NCI-H2227 (cell line): ENCODE measurements at regions not wholly inside any gene's neighbourhood (a gene's known extent, or its start where the extent isn't known, plus 50 kb on each side); places are given as distances from the start of the nearest gene placed in this dataset.

Source experiments
- DNase-seq: peaks from one replicate; lab custom pipeline; 2025; ENCODE audit not compliant: unreplicated experiment; lab: John Stamatoyannopoulos, UW

DNA sequence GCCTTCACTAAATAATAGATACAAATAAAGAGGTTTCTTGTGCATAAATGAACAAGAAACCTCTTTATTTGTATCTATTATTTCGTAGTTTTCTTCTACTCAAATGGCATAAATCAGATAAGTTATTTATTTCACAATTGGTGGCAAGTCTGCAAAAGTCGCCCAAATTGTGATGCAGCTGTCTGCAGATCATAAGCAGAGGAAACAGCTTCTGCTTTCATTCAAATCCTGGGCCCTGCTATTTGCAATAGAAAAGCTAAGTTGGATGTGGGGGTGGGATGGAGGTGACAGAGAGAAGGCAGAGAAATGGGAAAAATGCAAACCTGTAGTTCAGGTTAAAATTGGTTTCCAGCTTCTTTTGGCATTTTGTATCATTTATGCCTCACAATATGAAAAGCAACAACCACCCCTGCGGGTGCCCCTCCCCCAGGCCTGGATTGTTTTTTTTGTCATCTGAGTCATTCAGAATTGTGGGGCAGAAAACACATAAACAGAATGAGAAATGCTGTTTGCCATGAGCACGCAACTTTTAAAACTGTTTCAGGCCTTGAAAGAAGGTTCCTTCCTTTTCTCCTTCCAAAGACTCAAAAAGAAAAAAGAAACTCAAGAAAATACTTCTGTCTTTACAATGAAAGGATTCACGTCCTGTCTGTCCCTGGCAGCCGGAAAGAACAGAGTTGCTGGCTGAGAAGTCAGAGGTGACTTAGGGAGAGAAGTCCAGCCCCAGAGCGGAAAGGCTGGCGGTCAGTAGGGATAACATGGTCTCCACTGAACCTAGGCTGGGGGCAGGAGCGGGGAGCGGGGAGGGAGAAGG, 132.9 kb downstream of the BAMBI start:
- DNase-seq = no peak

DNA sequence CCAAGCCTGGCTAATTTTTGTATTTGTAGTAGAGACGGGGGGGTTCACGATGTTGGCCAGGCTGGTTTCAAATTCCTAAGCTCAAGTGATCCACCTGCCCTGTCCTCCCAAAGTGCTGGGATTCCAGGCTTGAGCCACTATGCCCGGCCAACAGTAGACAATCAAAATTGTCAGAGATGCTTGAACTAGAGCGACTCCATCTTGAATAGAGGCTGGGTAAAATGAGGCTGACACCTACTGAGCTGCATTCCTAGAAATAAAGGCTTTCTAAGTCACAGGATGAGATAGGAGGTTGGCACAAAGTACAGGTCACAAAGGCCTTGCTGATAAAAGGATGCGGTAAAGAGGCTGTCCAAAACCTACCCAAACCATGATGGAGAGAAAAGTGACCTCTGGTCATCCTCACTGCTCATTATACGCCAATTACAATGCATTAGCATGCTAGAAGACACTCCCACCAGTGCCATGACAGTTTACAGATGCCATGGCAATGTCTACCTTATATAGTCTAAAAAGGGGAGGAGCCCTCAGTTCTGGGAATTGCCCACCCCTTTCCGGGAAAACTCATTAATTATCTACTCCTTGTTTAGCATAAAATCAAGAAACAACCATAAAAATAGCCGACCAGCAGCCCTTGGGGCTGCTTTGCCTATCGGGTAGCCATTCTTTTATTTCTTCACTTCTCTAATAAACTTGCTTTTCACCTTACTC, 134.5 kb downstream of the BAMBI start:
- no peak for DNase-seq

DNA sequence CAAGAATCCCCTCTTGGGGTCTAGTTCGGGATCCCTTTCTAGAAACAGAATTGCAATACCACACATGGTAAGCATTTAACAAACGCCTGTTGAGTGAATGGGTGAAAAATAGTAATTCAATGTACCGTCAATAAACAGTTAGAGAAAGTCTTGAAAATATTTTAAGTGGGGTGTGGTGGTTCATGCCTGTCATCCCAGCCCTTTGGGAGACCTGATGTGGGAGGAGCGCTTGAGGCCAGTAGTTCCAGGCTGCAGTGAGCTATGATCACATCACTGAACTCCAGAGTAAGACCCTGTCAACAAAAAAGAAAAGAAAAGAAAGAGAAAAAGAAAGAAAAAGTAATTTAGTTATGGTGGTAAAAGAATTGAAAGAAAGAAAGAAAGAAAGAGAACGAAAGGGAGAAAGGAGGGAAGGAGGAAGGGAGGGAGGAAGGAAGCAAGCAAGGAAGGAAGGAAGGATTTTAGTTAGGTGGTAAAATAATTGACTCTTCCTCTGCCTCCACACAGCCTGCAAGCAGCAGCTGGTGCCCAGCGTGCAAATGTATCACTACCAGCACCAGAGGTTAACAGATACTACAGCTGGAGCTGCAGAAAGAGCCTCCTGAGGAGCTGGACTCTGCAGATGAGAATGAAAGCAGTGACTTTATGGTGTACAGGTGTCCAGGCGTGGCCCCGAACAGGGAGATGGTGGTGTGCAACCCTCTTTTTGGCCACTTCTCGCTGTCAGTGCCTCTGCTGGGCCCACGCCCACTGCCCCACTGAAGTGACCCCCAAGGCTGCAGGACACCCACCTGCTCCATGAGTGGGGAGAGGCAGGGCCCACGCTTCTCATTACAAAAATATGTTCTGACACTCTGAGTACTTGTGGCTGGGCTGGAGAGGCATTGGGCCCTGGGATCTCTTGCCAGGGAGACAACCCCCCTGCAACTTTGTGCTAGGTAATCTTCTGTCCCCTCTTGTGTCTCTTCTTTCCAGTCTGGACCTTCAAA, 135.4 kb downstream of the BAMBI start:
- no peak for DNase-seq

DNA sequence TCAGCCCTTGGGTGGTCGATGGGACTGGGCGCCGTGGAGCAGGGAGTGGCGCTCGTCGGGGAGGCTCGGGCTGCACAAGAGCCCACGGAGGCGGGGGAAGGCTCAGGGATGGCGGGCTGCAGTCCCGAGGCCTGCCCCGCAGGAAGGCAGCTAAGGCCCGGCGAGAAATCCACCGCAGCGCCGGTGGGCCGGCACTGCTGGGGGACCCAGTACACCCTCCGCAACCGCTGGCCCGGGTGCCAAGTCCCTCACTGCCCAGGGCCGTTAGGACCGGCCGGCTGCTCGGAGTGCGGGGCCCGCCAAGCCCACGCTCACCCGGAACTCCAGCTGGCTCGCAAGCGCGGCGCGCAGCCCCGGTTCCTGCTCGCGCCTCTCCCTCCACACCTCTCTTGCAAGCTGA, 138.4 kb downstream of the BAMBI start:
- DNase-seq = no peak

DNA sequence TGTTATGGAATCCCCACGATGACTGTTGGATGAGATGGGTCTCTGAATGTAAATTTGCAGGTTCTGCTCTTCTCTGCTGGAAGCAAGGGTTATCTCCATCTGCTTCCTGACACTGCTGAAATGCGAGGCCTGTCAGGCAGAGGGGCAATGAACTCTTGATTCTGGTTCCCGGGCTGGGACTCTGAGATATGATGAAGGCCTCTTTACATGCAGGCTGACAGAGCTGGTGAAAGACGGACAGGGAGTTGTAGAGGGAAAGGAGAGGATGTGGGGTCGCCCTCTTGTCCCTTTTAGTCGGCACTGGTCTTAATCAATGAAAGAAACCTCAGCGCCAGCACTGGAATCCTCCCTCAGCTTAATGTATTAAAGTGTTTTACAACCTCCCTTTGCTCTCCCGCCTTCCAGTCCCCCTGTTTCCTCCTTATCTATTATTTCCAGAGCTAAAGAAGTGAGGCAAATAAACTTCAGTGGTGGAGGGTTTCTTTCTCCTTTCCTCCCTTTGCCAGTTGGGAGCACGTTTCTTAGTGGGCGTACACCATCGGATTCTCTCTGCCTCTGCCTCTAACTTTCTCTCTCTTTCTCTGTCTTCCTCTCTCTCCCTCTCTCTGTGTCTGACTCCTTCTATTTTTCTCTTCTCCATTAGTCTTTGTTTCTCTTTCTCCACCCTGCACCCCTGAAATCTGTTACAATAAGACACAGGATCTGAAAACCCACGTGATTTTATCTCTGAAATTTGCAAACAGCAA, 145.6 kb downstream of the BAMBI start:
- DNase-seq = no peak

DNA sequence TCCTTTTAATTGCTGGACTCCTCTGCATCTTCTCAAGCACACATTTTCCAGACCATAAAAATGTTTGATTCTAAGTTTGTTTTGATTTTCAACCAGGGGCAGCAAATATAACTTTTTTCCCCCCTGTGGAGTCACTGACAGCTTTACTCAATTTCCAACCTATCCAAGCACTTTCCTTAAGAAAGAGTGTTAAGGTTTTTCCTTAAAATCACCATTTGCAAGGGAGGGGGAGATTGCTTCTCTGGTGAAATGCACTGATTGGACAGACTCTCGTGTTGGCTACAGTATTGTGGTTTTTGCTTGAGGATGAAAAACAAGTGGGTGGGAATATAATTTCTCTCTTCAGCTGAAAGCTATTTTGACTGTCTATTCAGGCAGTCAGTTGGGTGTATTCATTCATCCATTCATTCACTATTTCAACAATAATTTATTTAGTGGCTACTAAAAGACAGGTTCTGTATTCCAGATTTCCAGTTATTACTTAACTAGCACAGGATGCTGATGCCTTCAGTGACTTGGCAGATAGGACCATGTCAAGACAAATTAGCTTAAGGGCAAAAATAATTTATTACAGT, 146.3 kb downstream of the BAMBI start:
- no peak for DNase-seq

DNA sequence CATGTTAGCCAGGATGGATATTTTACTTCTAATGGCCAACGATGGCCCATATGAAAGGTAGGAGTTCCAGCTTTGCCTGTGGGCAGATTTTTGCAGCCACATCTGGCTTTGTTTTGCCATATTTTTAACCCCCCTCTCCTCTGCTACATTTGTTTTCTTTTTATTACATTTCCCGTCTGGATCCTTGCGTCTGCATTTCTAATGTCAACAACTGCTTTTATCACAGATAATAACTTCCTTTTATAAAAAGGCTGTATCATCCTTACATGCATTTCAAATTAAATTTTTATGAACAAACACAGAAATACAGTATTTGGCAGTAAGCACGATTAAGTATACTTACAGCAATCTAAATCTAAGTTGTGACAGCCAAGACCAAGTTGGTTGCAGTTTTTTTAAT, 156.0 kb downstream of the BAMBI start:
- DNase-seq = no peak

DNA sequence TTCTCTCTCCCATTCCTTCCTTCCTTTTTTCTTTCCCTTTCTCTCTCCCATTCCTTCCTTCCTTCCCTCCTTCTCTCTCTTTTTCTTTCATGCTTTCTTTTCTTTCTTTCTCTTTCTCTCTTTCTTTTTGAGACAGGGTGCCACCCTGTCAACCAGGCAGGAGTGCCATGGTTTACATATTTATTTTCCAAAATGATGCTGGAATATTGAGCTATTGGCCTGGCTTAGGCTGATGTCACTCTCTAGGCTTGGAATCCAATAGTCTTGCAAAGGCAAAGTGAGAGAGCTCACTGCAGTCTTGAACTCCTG, 159.1 kb downstream of the BAMBI start:
- DNase-seq = no peak

DNA sequence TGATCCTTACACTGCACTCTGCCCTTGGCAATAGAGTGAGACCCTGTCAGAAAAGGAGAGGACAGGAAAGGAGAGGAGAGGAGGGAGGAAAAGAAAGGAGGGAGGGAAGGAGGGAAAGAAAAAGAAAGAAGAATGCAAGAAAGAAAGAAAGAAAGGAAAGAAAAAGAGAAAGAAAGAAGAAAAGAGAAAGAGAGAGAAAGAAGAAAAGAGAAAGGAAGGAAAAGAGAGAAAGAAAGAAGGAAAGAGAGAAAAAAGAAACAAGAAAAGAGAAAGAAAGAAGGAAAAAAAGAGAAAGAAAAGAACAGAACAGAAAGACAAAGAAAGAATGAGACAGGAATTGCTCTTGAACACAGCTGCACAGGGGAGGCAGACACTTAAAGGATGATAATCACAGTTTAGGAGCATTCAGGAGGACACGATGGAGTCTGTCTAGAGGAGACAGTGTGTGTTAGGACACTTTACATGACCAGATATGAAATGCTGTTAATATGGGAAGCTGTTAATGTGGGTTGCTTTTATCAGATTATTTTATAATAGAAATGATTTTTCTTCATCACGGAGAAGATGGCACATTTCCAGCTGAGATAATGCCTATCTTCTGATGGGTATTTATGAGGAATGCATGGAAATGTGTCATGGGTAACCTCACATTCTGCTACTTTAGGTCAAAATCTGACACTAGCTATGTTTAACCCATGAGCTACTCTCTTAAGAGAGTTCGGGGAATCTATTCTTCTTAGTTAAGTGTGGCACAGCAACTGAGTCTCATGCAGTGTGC, 160.5 kb downstream of the BAMBI start:
- no peak for DNase-seq

DNA sequence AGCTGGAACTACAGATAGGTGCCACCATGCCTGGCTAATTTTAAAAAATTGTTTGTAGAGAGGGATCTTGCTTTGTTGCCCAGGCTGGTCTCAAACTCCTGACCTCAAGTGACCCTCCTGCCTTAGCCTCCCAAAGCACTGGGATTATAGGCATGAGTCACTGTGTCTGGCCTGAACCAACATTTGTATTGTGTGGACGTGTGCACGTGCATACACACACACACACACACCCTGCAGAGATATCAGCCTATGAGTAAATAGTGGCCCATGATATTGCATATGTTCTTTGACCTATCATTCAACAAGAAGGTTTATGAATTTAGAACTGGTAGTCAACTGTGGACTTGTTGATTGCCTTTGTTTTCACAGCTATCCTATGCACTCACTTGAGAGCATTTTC, 161.6 kb downstream of the BAMBI start:
- DNase-seq = no peak

DNA sequence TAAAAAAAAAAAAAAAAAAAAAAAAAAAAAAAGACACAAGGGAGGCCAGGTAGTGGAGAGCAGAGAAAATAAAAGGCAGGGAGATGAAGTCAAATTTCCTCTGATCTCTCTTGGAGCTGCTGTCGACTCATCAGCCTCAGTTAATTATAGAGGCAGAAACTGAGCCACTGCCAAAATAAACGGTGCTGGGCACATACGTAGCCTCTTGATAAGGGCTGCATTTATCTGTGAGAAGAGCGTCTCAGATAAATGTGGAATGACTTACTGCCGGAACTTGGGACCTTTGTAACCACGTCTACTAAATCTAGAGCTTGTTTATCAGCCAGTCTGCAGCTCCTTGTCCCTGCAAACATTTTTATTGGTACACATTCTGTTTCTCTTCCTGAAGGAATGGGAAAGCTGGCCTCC, 162.3 kb downstream of the BAMBI start:
- no peak for DNase-seq

DNA sequence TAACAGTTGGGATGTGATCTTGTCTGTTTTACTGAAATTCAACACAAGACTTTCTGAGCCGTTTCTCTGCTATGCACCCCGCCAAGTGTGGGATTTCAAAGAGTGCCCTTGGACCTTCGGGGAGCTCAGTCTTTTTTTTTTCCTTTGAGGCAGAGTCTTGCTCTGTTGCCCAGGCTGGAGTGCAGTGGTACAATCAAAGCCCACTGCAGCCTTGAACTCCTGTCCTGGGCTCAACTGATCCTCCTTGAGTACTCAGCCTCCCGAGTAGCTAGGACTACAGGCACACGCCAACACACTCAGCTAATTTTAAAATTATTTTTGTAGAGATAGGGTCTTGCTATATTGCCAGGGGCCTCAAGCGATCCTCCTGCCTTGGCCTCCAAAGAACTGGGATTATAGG, 162.9 kb downstream of the BAMBI start:
- DNase-seq = no peak

DNA sequence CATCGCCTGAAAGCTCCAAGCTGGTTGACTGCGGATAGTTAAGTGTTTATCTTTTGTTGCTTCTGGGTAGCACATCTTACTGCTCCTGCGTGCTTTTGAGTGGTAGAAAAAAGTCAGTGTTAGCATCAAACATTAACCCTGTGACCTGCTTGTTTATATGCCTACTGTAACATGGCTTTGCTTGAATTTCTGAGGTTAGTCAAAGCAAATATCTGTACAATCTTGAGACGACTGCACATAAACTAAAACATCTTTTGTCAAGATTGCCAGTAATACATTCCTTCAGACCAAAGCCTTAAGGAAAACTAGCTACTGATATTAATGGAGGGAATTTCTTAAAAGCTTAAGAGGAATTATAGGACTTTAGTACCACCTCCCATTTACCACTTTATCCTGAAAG, 163.7 kb downstream of the BAMBI start:
- no peak for DNase-seq

DNA sequence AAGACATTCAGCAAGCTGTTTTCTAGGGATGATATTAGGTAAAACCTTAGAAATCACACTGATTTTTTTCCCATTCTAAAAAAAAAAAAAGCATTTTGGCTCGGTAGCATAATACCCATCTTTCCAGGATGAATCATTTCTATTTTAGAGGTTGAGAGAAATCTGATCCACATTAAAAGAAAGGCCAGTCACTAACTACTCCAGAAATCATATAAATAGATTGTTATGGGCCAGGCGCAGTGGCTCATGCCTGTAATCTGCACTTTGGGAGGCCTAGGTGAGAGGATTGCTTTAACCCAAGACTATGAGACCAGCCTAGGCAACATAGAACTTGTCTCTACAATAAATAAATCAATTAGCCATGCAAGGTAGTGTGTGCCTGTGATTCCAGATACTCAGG, 164.3 kb downstream of the BAMBI start:
- no peak for DNase-seq

DNA sequence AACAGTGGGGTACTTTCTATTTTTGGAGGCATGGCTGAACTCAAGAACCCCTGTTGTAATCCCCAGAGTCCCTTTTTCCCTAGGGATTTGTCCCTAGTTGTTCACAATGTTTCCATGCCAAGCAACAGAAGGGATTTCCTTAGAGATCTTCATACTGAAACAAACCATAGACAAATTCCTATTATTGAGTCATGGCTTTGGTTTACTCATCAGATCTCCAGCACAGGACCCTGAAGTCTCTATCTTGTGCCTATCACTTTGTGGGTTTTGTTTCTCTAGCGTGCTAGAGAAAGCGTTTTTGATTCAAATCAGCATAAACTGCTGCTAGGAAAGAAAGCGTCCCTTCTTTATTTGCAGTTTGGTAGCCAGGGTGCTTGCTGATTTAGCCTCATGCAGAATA, 165.0 kb downstream of the BAMBI start:
- no peak for DNase-seq

DNA sequence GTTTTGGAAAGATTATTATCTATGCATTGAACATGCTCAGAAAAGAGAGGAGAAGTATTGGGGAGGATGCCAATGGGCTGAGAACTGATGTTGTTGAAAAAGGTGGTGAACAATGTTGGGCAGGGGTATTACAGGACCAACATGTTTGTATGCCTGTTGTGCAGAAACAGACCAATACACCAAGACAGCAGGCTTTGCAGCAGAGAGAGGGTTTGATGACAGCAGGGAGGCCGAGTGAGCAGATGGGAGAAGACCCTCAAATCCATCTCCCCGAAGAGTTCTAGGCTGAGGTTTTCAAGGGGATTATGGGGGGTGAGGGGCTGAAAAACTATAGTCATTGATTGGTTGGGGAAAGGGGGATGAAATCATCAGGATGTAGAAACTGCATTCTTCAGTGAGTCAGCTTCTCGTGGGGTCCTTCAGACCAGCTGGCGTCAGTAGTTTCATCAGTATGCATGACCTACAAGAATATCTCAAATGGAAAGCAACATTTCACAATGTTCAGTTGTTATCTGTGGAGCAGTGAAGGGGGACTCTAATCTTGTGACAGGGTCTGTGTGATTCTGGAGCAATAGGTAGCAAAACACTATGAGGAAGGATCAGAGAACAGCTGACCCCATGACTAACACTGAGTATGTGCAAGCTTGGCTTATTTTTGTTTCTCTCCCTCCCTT, 167.8 kb downstream of the BAMBI start:
- no peak for DNase-seq

DNA sequence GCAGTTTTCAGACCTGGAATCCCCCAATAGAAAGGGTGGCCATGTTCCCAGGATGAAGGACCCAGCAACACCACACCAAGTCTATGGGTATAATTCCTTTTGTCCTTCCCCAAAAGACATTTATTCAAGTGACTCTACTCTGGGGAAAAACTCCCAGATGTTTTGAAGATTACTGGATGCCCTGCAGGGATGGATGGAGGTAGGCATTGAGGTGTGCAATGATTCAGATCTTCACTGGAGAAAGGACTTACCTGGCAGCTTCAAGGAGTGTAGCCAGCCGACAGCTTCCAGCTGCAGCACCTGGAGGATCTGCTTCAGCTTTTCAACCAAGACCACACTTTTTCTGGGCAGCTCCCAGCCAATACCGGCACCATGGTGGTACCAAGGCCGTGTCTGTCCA, 172.0 kb downstream of the BAMBI start:
- no peak for DNase-seq

DNA sequence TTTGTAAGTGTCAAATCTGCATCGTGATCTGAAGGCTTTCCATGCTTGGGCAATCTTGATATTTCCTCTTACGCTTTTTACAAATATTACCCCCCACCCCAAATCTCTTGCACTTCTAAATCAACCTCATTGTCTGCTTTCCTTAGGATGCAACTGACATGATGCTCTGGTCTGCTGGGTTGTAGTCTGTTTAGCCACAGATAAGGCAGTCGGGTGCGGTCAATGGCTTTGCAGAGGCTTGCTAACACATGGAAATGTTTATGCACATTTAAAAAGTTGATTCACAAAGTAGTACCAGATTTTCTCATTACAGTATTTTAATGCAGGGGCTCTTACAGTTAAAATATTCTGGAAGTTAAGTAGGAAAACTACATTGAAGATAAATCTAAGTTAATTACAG, 172.5 kb downstream of the BAMBI start:
- no peak for DNase-seq

DNA sequence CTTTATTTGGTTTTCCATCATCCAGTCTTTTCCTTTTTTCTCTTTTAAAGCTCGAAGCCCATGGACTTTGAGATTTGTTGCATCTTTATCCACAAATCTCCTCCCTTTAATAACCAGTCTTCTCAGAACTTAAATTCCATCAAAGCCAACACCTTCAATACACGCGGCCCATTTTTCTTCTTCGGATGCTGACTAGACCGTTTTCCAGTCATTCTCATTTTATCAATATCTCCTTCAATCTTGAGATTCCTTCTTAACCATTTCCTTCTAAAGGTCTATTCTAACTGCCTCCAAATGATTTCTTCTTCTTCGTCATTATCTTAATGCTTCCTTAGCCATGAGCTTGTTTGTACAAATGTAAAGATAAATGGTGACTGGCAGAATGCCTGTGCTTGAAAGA, 173.5 kb downstream of the BAMBI start:
- no peak for DNase-seq
